Sigmoid colon (tissue), 4 donors: ENCODE measurements at regions not wholly inside any gene's neighbourhood (a gene's known extent, or its start where the extent isn't known, plus 50 kb on each side); places are given as distances from the start of the nearest gene placed in this dataset.

Experiments
- EP300 ChIP-seq, 4 donors: sonication (generic); formaldehyde crosslinking; IDR thresholded peaks; one replicate each; pipeline ENCODE4 v1.6.1; 2017; ENCODE audit warnings: antibody characterized with exemption in 4 of 4
- POLR2A ChIP-seq, 2 donors: fragments of 450-650 bp; IDR thresholded peaks; one replicate each; pipeline ENCODE4 v1.6.1; 2016; ENCODE audit warnings: antibody characterized with exemption in 2 of 2, mild to moderate bottlenecking in 2 of 2, moderate library complexity in 2 of 2
- POLR2AphosphoS5 ChIP-seq, 4 donors: sonication (generic); formaldehyde crosslinking; IDR thresholded peaks; one replicate each; pipeline ENCODE4 v1.6.1; 2017; ENCODE audit warnings: antibody characterized with exemption in 4 of 4
- TF ChIP-seq, protein P1 (sequence below), 4 experiments: fragments of 450-650 bp in 3 of 4; fragments of 200-600 bp in 1 of 4; IDR thresholded peaks; one replicate each; pipeline ENCODE4 v1.5.1; 2016 to 2019; ENCODE audit warnings: antibody characterized with exemption in 4 of 4, mild to moderate bottlenecking in 3 of 4, moderate library complexity in 2 of 4

DNA sequence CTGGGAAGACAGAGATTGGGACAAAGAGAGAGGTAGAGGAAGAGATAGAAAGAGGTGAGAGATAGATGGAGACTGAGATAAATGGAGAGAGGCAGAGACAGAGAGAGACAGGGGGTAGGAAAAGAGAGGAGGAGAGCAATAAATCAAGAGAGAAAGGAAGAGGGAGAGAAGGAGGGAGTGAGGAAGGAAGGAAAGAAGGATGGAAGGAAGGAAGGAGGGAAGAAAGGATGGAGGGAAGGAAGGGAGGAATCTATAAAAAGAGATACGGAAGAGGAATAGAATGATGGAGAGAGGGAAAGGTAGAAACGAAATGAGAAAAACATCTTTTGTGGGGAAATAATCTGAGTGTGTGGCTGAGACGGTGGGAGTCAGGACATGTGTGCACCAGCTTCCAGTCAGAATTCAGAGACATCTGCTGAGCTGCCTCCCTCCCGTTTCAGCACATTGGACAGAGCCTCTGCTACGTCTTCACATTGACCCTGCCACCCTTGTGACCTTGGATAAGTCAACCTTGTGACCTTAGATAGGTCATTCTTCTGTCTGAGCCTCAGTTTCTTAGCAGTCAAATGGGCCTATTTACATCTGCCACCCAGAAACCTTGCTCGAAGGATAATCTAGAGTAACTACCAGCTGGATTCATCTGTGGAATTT lies 417.8 kb downstream of the MIAT start:
- TF ChIP-seq, protein P1, sequence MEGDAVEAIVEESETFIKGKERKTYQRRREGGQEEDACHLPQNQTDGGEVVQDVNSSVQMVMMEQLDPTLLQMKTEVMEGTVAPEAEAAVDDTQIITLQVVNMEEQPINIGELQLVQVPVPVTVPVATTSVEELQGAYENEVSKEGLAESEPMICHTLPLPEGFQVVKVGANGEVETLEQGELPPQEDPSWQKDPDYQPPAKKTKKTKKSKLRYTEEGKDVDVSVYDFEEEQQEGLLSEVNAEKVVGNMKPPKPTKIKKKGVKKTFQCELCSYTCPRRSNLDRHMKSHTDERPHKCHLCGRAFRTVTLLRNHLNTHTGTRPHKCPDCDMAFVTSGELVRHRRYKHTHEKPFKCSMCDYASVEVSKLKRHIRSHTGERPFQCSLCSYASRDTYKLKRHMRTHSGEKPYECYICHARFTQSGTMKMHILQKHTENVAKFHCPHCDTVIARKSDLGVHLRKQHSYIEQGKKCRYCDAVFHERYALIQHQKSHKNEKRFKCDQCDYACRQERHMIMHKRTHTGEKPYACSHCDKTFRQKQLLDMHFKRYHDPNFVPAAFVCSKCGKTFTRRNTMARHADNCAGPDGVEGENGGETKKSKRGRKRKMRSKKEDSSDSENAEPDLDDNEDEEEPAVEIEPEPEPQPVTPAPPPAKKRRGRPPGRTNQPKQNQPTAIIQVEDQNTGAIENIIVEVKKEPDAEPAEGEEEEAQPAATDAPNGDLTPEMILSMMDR (IDR thresholded peaks at IDR 0.05): no peak
- TF ChIP-seq EP300 (IDR thresholded peaks at IDR 0.05) (no peak), POLR2A (IDR thresholded peaks at IDR 0.05) (no peak), POLR2AphosphoS5 (IDR thresholded peaks at IDR 0.05) (no peak)
